ENCODE measurements at regions not wholly inside any gene's neighbourhood (a gene's known extent, or its start where the extent isn't known, plus 50 kb on each side); places are given as distances from the start of the nearest gene placed in this dataset.

- H3K4me1 ChIP-seq = no peaks in the 10 kb centered on the region
- H3K9me3 ChIP-seq (replicated peaks) = no peaks in the 10 kb centered on the region
- no peak for DNase-seq
- H3K36me3 ChIP-seq = no peaks in the 10 kb centered on the region
- H3K27me3 ChIP-seq = no peaks in the 10 kb centered on the region
- H3K27ac ChIP-seq = no peak overlapping the region
- H3K4me3 ChIP-seq = no peak overlapping the region
These were observed 317.7 kb upstream of the DAB1 start for GRCh38 chr1:57741521-57741920.

GRCh38 chr1:57736940-57737339, 313.1 kb upstream of the DAB1 start:
- no peaks in the 10 kb centered on the region for H3K27me3 ChIP-seq
- H3K4me1 ChIP-seq = no peaks in the 10 kb centered on the region
- H3K4me3 ChIP-seq = no peak overlapping the region
- H3K27ac ChIP-seq = no peak overlapping the region
- H3K36me3 ChIP-seq = no peaks in the 10 kb centered on the region
- no peaks in the 10 kb centered on the region for H3K9me3 ChIP-seq (replicated peaks)
- DNase-seq = no peak

- H3K4me3 ChIP-seq = no peak overlapping the region
- H3K9me3 ChIP-seq (replicated peaks) = no peaks in the 10 kb centered on the region
- no peak for DNase-seq
- H3K27ac ChIP-seq = no peak overlapping the region
- no peaks in the 10 kb centered on the region; the same call in 1 of the 2 replicates for H3K27me3 ChIP-seq
- peaks cover 6% of the 10 kb centered on the region for H3K4me1 ChIP-seq
- no peaks in the 10 kb centered on the region for H3K36me3 ChIP-seq
These were observed 305.3 kb upstream of the DAB1 start for GRCh38 chr1:57729181-57729580.

GRCh38 chr1:57727121-57727520, 303.3 kb upstream of the DAB1 start:
- peak; percentile 9 to 28 for DNase-seq
- peaks cover 6% of the 10 kb centered on the region for H3K4me1 ChIP-seq
- H3K4me3 ChIP-seq = no peak overlapping the region

GRCh38 chr1:57725318-57725717, 301.5 kb upstream of the DAB1 start:
- peaks cover 6% of the 10 kb centered on the region for H3K4me1 ChIP-seq
- H3K36me3 ChIP-seq = no peaks in the 10 kb centered on the region
- H3K27ac ChIP-seq = no peak overlapping the region
- H3K9me3 ChIP-seq (replicated peaks) = no peaks in the 10 kb centered on the region
- H3K27me3 ChIP-seq = no peaks in the 10 kb centered on the region; the same call in 1 of the 2 replicates
- DNase-seq = no peak
- H3K4me3 ChIP-seq = no peak overlapping the region

More at GRCh38 chr1:57727121-57727520, 303.3 kb upstream of the DAB1 start:
- Histone ChIP-seq H3K9me3 (replicated peaks) (no peaks in the 10 kb centered on the region), H3K27me3 (no peaks in the 10 kb centered on the region; the same call in 1 of the 2 replicates), H3K36me3 (no peaks in the 10 kb centered on the region), H3K27ac (no peak overlapping the region)

- Histone ChIP-seq H3K4me1 (peaks cover 6% of the 10 kb centered on the region), H3K4me3 (no peak overlapping the region), H3K36me3 (no peaks in the 10 kb centered on the region), H3K27ac (no peak overlapping the region), H3K9me3 (replicated peaks) (no peaks in the 10 kb centered on the region), H3K27me3 (no peaks in the 10 kb centered on the region; the same call in 1 of the 2 replicates)
- no peak for DNase-seq
These were observed 300.7 kb upstream of the DAB1 start for GRCh38 chr1:57724535-57724934.

GRCh38 chr1:57722285-57722978, 298.6 kb upstream of the DAB1 start:
- H3K9me3 ChIP-seq (replicated peaks) = 0 out of 2 replicates have a peak, but pooled peaks cover 2% of the 10 kb centered on the region
- no peak overlapping the region for H3K4me3 ChIP-seq
- peaks cover 6% of the 10 kb centered on the region for H3K4me1 ChIP-seq
- no peak for DNase-seq
- no peaks in the 10 kb centered on the region; the same call in 1 of the 2 replicates for H3K27me3 ChIP-seq
- H3K36me3 ChIP-seq = no peaks in the 10 kb centered on the region
- no peak overlapping the region for H3K27ac ChIP-seq

- H3K9me3 ChIP-seq (replicated peaks) = 0 out of 2 replicates have a peak, but pooled peaks cover 2% of the 10 kb centered on the region
- no peak overlapping the region for H3K4me3 ChIP-seq
- H3K27ac ChIP-seq = no peak overlapping the region
- H3K4me1 ChIP-seq = no peaks in the 10 kb centered on the region
- no peaks in the 10 kb centered on the region for H3K27me3 ChIP-seq
- H3K36me3 ChIP-seq = no peaks in the 10 kb centered on the region
- DNase-seq = no peak
These were observed 297.1 kb upstream of the DAB1 start for GRCh38 chr1:57721001-57721400.

- Histone ChIP-seq H3K36me3 (no peaks in the 10 kb centered on the region), H3K4me3 (no peak overlapping the region), H3K4me1 (no peaks in the 10 kb centered on the region), H3K27ac (no peak overlapping the region), H3K27me3 (no peaks in the 10 kb centered on the region), H3K9me3 (replicated peaks) (0 out of 2 replicates have a peak, but pooled peaks cover 2% of the 10 kb centered on the region)
- no peak for DNase-seq
These were observed 295.4 kb upstream of the DAB1 start for GRCh38 chr1:57719274-57719673.

- DNase-seq = no peak
- no peaks in the 10 kb centered on the region for H3K9me3 ChIP-seq (replicated peaks)
- H3K27me3 ChIP-seq = peaks cover 7% of the 10 kb centered on the region; the same call in 1 of the 2 replicates
- H3K4me1 ChIP-seq = no peaks in the 10 kb centered on the region
- no peak overlapping the region for H3K27ac ChIP-seq
- H3K36me3 ChIP-seq = no peaks in the 10 kb centered on the region
- H3K4me3 ChIP-seq = no peak overlapping the region
These were observed 289.6 kb upstream of the DAB1 start for GRCh38 chr1:57713501-57713900.

GRCh38 chr1:57712846-57713245, 289.0 kb upstream of the DAB1 start:
- no peak overlapping the region for H3K4me3 ChIP-seq
- peaks cover 7% of the 10 kb centered on the region; the same call in 1 of the 2 replicates for H3K27me3 ChIP-seq
- H3K36me3 ChIP-seq = no peaks in the 10 kb centered on the region
- H3K9me3 ChIP-seq (replicated peaks) = no peaks in the 10 kb centered on the region
- DNase-seq = no peak
- no peaks in the 10 kb centered on the region for H3K4me1 ChIP-seq
- H3K27ac ChIP-seq = no peak overlapping the region

- Histone ChIP-seq H3K36me3 (no peaks in the 10 kb centered on the region), H3K9me3 (replicated peaks) (no peaks in the 10 kb centered on the region), H3K4me1 (no peaks in the 10 kb centered on the region), H3K27me3 (peaks cover 7% of the 10 kb centered on the region; the same call in 1 of the 2 replicates), H3K4me3 (no peak overlapping the region), H3K27ac (no peak overlapping the region)
- peak in 1 of 2 experiments; percentile 16 for DNase-seq
These were observed 287.5 kb upstream of the DAB1 start for GRCh38 chr1:57711326-57711725.

- Histone ChIP-seq H3K27ac (no peak overlapping the region), H3K36me3 (no peaks in the 10 kb centered on the region)
These were observed 283.8 kb upstream of the DAB1 start for GRCh38 chr1:57707631-57708030.

GRCh38 chr1:57704811-57705210, 281.0 kb upstream of the DAB1 start:
- Histone ChIP-seq H3K36me3 (no peaks in the 10 kb centered on the region), H3K4me3 (no peak overlapping the region), H3K27me3 (no peaks in the 10 kb centered on the region), H3K27ac (no peak overlapping the region), H3K4me1 (no peaks in the 10 kb centered on the region), H3K9me3 (replicated peaks) (no peaks in the 10 kb centered on the region)
- DNase-seq = no peak

More at GRCh38 chr1:57707631-57708030, 283.8 kb upstream of the DAB1 start:
- DNase-seq = no peak
- H3K27me3 ChIP-seq = peaks cover 7% of the 10 kb centered on the region; the same call in 1 of the 2 replicates
- no peaks in the 10 kb centered on the region for H3K4me1 ChIP-seq
- H3K9me3 ChIP-seq (replicated peaks) = no peaks in the 10 kb centered on the region
- H3K4me3 ChIP-seq = no peak overlapping the region

GRCh38 chr1:57704231-57704630, 280.4 kb upstream of the DAB1 start:
- Histone ChIP-seq H3K27ac (no peak overlapping the region), H3K9me3 (replicated peaks) (no peaks in the 10 kb centered on the region), H3K27me3 (no peaks in the 10 kb centered on the region), H3K4me3 (no peak overlapping the region), H3K36me3 (no peaks in the 10 kb centered on the region), H3K4me1 (no peaks in the 10 kb centered on the region)
- no peak for DNase-seq

- no peak for DNase-seq
These were observed 273.0 kb upstream of the DAB1 start for GRCh38 chr1:57696904-57697303.

More at GRCh38 chr1:57696904-57697303, 273.0 kb upstream of the DAB1 start:
- no peaks in the 10 kb centered on the region for H3K27me3 ChIP-seq
- H3K4me3 ChIP-seq = no peak overlapping the region
- no peaks in the 10 kb centered on the region for H3K36me3 ChIP-seq
- no peaks in the 10 kb centered on the region for H3K4me1 ChIP-seq
- H3K9me3 ChIP-seq (replicated peaks) = no peaks in the 10 kb centered on the region
- no peak overlapping the region for H3K27ac ChIP-seq

All from SJCRH30 (cell line).